Lower lobe of right lung (tissue), 2 donors: ENCODE measurements at regions not wholly inside any gene's neighbourhood (a gene's known extent, or its start where the extent isn't known, plus 50 kb on each side); places are given as distances from the start of the nearest gene placed in this dataset.

ENCODE experiments used
- ATAC-seq, 2 donors: fragments of 200-7000 bp; cut with Tn5 transposase; one replicate each; pipeline ENCODE4 v1.9.1; 2020 to 2022; ENCODE audit warnings: mild to moderate bottlenecking in 2 of 2, moderate library complexity in 2 of 2
- DNase-seq: peaks from one replicate; pipeline ENCODE4 v3.0.0-alpha.2; 2020
- H3K27ac ChIP-seq: fragments of 200-600 bp; one replicate; pipeline ENCODE4 v1.8.0; 2022
- H3K27me3 ChIP-seq: fragments of 200-600 bp; one replicate; pipeline ENCODE4 v1.8.0; 2022; ENCODE audit warnings: low read depth
- H3K36me3 ChIP-seq: fragments of 200-600 bp; one replicate; pipeline ENCODE4 v1.8.0; 2022; ENCODE audit warnings: mild to moderate bottlenecking
- H3K4me1 ChIP-seq: fragments of 200-600 bp; one replicate; pipeline ENCODE4 v1.8.0; 2022
- H3K4me3 ChIP-seq: fragments of 200-600 bp; one replicate; pipeline ENCODE4 v1.8.0; 2022; ENCODE audit warnings: mild to moderate bottlenecking
- H3K9me3 ChIP-seq: fragments of 200-600 bp; one replicate; pipeline ENCODE4 v1.8.0; 2022
- intact Hi-C: fragments of 100-400 bp; cut with DNase I; formaldehyde crosslinking; loops from one replicate; pipeline ENCODE4 v1.11.0; 2022
- TF ChIP-seq, protein P1 (sequence below): fragments of 200-600 bp; IDR thresholded peaks from one replicate; pipeline ENCODE4 v1.8.0; 2022; ENCODE audit warnings: antibody characterized with exemption, mild to moderate bottlenecking
- donor health status: DM: no; HTN: yes; CAD: no; lungs with severe emphysema.

- intact Hi-C loops, result no loop called here
- no peaks in the 10 kb centered on the region for H3K9me3 ChIP-seq
- no peaks in the 10 kb centered on the region for H3K27me3 ChIP-seq
- TF ChIP-seq, protein P1, sequence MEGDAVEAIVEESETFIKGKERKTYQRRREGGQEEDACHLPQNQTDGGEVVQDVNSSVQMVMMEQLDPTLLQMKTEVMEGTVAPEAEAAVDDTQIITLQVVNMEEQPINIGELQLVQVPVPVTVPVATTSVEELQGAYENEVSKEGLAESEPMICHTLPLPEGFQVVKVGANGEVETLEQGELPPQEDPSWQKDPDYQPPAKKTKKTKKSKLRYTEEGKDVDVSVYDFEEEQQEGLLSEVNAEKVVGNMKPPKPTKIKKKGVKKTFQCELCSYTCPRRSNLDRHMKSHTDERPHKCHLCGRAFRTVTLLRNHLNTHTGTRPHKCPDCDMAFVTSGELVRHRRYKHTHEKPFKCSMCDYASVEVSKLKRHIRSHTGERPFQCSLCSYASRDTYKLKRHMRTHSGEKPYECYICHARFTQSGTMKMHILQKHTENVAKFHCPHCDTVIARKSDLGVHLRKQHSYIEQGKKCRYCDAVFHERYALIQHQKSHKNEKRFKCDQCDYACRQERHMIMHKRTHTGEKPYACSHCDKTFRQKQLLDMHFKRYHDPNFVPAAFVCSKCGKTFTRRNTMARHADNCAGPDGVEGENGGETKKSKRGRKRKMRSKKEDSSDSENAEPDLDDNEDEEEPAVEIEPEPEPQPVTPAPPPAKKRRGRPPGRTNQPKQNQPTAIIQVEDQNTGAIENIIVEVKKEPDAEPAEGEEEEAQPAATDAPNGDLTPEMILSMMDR, result no peak
- ATAC-seq (no peak), DNase-seq (no peak)
- H3K36me3 ChIP-seq, result no peaks in the 10 kb centered on the region
- no peak overlapping the region for H3K27ac ChIP-seq
- H3K4me1 ChIP-seq, result no peaks in the 10 kb centered on the region
- no peak overlapping the region for H3K4me3 ChIP-seq
Observed at GRCh38 chr20:54283253-54283652, 75.4 kb downstream of the PFDN4 start.

DNA sequence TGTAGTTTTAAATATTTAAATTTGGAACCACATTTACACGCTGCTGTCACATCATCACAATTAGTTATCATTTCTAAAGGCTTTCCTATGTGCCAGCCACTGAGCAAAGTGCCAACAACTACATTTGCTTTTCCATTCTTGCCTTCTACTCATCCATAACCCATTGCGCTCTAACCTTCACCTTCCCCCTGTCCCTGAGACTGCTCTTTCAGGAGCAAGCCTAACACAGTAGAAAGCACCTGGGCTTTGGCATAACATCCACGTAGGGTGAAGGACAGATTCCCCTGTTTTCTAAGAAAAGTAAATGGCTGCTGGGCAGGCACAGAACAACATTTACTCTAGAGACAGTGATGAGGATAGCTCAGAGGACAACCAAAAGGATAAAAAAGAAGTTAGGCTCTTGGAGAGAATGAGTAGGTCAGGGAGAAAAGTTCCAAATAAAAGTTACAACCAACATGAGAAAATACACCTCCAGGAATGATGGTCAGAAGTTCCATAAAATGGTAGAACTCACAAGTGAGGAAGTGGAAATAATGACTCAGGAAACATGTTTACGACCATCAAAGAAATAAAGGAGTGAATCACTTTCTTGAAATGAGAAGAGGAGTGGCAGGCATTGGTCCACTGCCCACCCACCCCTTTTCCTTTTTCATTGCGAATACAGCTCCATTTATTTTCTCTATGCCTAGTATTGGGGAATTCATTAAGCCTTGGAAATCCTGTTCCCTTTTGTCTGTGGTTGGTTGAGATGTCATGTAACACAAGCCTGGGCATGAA lies 77.2 kb downstream of the PFDN4 start:
- DNase-seq, result no peak
- H3K27ac ChIP-seq, result no peak overlapping the region
- H3K4me1 ChIP-seq, result no peaks in the 10 kb centered on the region

DNA sequence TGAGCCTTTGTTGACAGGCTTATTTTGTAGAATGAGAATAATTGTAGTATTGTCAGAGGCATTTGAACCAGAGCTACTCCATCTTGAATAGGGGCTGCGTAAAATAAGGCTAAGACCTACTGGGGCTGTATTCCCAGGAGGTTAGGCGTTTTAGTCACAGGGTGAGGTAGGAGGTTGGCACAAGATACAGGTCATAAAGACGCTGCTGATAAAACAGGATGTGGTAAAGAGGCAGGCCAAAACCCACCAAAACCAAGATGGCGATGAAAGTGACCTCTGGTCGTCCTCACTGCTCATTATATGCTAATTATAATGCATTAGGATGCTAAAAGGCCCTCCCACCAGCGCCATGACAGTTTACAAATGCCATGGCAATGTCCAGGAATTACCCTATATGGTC lies 82.7 kb downstream of the PFDN4 start:
- no peak overlapping the region for H3K4me3 ChIP-seq
- H3K27ac ChIP-seq, result no peak overlapping the region
- intact Hi-C loops, result no loop called here
- ATAC-seq (no peak), DNase-seq (no peak)
- H3K4me1 ChIP-seq, result no peaks in the 10 kb centered on the region
- H3K9me3 ChIP-seq, result no peaks in the 10 kb centered on the region
- TF ChIP-seq, protein P1, result no peak
- H3K27me3 ChIP-seq, result no peaks in the 10 kb centered on the region
- H3K36me3 ChIP-seq, result no peaks in the 10 kb centered on the region

More for the DNA sequence above, 77.2 kb downstream of the PFDN4 start:
- intact Hi-C loops, result no loop called here
- H3K36me3 ChIP-seq, result no peaks in the 10 kb centered on the region
- ATAC-seq, result no peak
- H3K27me3 ChIP-seq, result no peaks in the 10 kb centered on the region
- TF ChIP-seq, protein P1, result no peak
- no peak overlapping the region for H3K4me3 ChIP-seq
- no peaks in the 10 kb centered on the region for H3K9me3 ChIP-seq

- H3K4me1 ChIP-seq, result no peaks in the 10 kb centered on the region
- H3K36me3 ChIP-seq, result no peaks in the 10 kb centered on the region
- H3K27ac ChIP-seq, result no peak overlapping the region
- no peaks in the 10 kb centered on the region for H3K9me3 ChIP-seq
- intact Hi-C loops, result no loop called here
- H3K27me3 ChIP-seq, result no peaks in the 10 kb centered on the region
- DNase-seq (no peak), ATAC-seq (no peak)
- no peak overlapping the region for H3K4me3 ChIP-seq
- TF ChIP-seq, protein P1, result no peak
Observed at GRCh38 chr20:54291339-54292010, 83.6 kb downstream of the PFDN4 start.

GRCh38 chr20:54292185-54292584 lies 84.3 kb downstream of the PFDN4 start:
- DNase-seq, result no peak
- TF ChIP-seq, protein P1, result no peak

More at GRCh38 chr20:54292185-54292584, 84.3 kb downstream of the PFDN4 start:
- ATAC-seq, result no peak
- Histone ChIP-seq H3K4me1 (no peaks in the 10 kb centered on the region), H3K9me3 (no peaks in the 10 kb centered on the region), H3K27ac (no peak overlapping the region), H3K4me3 (no peak overlapping the region), H3K27me3 (no peaks in the 10 kb centered on the region), H3K36me3 (no peaks in the 10 kb centered on the region)
- intact Hi-C loops, result no loop called here
